Right forelimb (tissue), 1 donor: ENCODE measurements at regions not wholly inside any gene's neighbourhood (a gene's known extent, or its start where the extent isn't known, plus 50 kb on each side); places are given as distances from the start of the nearest gene placed in this dataset.
"Not testable (repeated sequence)": the region's sequence is repeated elsewhere in the genome, so short reads cannot be mapped to it uniquely, and the experiment has no call there.

Experiments used
- DNase-seq: peaks from one replicate; pipeline ENCODE4 v3.0.0-alpha.2; 2018

- DNase-seq = no peak
Observed at GRCh38 chr5:119694284-119694683, 64.9 kb downstream of the FAM170A start.

DNA sequence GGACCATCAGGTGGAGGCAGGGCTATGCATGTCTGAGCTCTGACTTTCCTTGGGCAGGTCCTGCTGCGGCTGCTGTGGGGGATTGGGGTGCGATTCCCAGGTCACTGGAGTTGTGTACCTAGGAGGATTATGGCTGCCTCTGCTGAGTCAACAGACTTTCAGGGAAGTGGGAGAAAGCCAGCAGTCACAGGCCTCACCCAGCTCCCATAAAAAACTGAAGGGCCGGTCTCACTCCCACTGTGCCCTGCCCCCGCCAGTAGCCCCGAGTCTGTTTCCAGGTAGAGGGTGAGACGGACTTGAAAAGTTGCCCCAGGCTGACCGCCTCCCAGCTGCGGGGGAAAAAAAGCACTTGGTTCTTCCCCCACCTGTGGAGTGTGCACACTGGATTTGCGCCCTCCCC lies 76.7 kb downstream of the FAM170A start:
- DNase-seq = no peak

GRCh38 chr5:119708076-119708790 lies 78.9 kb downstream of the FAM170A start:
- DNase-seq = no peak

DNA sequence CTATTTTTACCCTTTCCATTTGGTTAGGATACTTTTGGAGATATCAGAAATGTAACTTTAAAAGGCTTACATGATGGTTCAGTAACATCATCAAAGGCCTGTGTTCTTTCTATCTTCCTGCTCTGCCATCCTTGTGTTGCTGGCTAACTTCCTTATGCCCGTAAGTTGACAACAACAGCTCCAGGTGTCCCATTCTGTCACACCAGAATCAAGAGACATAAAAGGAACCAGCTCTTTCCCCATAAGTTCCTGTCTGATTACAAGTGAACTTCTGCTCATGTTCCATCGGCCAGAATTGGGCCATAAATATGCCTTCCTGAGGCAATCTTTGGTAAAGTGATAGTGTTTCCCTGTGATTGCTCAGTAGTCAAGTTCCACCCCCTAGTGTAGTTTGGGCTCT lies 92.4 kb downstream of the FAM170A start:
- no peak for DNase-seq

DNA sequence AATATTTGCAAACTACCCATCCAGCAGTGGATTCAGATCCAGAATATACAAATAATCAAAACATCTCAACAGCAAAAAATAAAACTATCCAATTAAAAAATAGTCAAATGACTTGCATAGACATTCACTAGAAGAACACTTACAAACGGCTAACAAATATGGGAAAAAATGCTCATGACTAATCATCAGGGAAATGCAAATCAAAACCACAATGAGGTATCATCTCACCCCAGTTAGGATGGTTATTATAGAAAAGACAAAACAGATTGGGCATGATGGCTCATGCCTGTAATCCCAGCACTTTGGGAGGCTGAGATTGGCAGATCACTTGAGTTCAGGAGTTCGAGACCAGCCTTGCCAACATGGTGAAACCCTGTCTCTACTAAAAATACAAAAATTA lies 95.9 kb downstream of the FAM170A start:
- not testable (repeated sequence) for DNase-seq

DNA sequence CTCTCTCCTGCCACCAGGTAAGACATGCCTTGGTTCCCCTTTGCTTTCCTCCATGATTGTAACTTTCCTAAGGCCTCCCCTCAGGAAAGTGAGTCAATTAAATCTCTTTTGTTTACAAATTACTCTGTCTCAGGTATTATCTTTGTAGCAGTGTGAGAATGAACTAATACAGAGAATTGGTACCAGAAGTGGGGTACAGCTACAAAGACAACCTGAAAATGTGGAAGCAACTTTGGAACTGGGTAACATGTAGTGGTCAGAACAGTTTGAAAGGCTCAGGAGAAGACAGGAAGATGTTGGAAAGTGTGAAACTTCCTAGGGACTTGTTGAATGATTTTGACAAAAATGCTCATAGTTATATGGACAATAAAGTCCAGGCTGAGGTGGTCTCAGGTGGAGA lies 97.2 kb downstream of the FAM170A start:
- DNase-seq = no peak

- no peak for DNase-seq
Observed at GRCh38 chr5:119740225-119740624, 110.9 kb downstream of the FAM170A start.

DNA sequence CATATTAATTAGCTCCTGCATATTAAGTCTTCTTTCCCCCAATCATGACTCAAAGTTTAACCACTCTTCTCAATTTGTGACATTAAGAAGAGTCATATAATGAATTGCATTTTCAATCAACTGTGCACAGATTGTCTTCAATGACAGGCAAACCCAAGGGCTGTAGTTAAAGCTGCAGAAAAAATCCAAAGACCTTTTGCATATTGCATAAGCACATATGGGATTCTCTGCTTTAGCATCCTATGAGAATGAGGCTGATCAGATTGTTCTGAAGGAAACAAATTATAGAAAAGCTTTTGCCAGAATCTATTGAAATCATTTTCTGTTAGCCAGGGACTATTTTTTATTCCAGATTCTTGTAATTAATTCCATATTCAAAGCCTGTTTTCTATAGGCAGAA lies 112.3 kb downstream of the FAM170A start:
- no peak for DNase-seq

DNA sequence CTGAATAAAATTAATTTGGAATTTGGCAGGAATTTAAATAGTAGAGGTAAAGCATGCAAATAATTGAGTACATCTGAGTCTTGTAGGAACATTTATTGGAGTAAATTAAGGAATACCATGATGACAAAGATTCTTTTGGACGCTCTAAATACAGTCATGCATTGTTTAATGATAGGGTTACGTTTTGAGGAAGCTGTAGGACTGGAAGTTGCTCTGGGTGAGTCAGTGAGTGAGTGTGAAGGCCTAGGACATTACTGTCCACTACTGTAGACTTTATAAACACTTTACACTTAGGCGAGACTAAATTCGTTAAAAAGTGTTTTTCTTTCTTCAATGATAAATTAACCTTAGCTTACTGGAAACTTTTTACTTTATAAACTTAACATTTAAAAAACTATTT lies 113.0 kb downstream of the FAM170A start:
- no peak for DNase-seq

- no peak for DNase-seq
Observed at GRCh38 chr5:119743927-119744326, 114.6 kb downstream of the FAM170A start.

GRCh38 chr5:119745976-119746375 lies 116.6 kb downstream of the FAM170A start:
- DNase-seq = no peak

DNA sequence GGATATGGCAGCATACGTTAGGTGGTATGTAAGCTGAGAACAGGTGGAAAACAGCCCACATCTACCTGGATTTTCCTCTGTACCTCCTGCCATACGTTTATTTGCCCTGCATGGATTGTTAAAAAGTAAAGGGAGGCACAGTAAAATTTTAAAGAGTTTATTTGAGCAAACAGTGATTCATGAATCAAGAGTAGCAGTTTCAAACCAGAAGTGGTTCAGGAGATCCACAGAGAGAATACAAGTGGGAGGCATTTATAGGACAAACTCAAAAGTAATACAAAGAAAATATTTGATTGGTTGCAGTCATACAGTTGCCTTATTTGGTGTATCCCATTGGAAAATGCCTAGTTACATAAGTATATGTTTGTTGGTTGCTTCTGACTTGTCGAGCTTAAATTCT lies 117.6 kb downstream of the FAM170A start:
- no peak for DNase-seq

- DNase-seq = no peak
Observed at GRCh38 chr5:119750887-119751733, 121.8 kb downstream of the FAM170A start.

DNA sequence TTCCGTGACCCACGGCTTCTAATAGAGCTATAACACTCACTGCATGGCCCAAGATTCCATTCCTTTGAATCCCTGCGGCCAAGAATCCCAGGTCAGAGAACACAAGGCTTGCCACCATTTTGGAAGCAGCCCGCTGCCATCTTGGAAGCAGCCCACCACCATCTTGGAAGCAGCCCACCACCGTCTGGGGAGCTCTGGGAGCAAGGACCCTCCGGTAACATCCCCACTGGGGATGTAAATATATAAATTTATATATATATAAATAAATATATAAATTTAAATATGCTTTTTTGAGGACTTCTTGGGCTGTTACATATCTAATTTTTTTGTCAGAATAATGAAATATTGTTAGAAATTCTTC lies 122.4 kb downstream of the FAM170A start:
- no peak for DNase-seq

DNA sequence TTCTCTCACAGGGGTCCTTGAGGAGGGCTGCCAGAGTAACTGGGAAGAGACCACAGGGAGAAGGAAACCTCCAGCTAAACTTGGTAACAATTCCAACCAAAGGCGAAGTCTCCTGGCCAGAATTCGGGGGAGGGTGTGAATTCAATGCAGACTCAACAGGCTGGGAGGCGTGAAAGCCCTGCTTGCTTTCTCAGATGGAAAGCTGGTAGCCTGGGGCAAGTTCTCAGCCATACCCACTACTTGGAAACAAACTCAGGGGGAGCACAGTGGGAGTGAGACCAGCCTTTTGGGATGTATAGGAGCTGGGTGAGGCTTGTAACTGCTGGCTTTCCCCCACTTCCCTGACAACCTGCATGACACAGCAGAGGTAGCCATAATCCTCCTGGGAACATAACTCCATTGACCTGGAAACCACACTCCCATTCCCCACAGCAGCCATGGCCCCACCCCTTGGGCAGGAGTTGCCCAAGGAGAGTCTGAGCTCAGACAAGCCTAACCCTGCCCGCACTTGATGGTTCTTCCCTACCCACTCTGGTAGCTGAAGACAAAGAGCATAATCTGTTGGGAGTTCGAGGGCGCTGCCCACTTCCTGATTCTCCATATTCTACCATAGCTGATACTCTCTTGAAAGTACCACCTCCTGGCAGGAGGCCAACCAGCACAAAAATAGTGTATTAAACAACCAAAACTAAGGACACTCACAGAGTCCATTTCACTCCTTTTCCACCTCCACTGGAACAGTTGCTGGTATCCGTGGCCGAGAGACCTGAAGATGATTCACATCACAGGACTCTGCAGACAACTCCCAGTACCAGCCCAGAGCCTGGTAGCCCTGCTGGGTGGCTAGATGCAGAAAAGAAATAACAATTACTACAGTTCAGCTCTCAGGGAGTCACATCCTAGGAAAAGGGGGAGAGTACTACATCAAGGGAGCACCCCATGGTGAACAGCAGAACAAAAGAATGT lies 123.8 kb downstream of the FAM170A start:
- no peak for DNase-seq

- not testable (repeated sequence) for DNase-seq
Observed at GRCh38 chr5:119754825-119755224, 125.5 kb downstream of the FAM170A start.

DNA sequence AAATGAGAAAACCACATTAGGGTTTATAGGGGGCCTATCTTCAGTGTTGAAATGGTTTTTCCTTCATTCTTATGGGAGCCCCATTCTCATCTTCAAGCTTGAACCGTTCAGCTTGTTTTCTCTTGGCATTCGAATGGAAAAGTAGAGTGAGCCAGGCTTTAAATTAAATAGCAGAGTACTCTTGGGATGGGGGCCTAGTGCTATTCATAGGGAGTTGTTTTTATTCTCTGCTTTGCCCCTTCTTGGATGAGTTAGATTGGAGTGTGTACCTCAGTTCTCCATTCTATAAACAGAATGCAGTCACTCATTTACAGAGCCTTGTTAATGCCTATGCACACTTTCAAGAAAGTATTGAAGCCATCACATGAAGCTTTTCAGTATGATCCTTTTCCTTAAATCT lies 127.9 kb downstream of the FAM170A start:
- no peak for DNase-seq

- not testable (repeated sequence) for DNase-seq
Observed at GRCh38 chr5:119769695-119770693, 140.6 kb downstream of the FAM170A start.

- DNase-seq = not testable (repeated sequence)
Observed at GRCh38 chr5:119780145-119780544, 150.8 kb downstream of the FAM170A start.

- no peak for DNase-seq
Observed at GRCh38 chr5:119785057-119785456, 155.7 kb downstream of the FAM170A start.

DNA sequence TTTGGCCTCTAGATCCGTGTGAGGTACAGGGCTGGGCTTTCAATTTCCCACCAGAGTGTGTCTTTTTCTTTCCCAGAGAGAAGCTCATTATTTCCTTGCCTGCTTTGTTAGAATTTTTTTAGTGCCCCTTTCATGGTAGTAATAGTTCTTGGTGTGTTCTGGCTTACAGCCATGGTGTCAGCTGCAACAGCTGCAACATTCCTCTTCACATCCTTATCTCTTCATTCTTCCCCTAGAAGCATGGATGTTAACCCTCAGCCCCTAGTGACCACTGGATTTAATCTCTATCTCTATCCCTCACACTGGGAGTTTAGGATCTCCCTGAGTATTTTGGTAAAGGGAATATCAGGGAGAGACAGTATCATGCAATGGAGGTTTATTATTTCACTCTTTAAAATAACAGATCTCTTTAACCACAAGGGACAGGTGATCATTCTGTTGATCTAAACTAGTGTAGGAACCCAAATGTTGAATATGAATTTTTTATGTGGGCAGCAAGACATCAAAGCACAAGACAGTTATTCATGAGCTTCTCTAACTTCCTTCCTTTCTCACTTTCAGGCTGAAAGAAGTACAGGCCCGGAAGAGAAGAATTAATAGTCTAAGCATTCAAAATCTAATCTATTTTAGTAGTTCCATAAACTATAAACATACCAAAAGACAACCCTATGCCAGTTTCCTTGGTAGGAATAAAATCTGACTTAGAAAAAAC lies 160.2 kb downstream of the FAM170A start:
- DNase-seq = peak; percentile 44
